Testis (tissue), 2 donors: ENCODE measurements at regions not wholly inside any gene's neighbourhood (a gene's known extent, or its start where the extent isn't known, plus 50 kb on each side); places are given as distances from the start of the nearest gene placed in this dataset.

Source experiments
- DNase-seq: peaks from one replicate; pipeline ENCODE4 v3.0.0-alpha.2; 2019
- H3K27ac ChIP-seq, 2 donors: fragments of 200-600 bp; sonication (generic); one replicate each; pipeline ENCODE4 v1.5.1; 2019
- H3K27me3 ChIP-seq: fragments of 200-600 bp; sonication (generic); one replicate; pipeline ENCODE4 v1.5.1; 2019
- H3K36me3 ChIP-seq: fragments of 200-600 bp; sonication (generic); one replicate; pipeline ENCODE4 v1.5.1; 2017; ENCODE audit warnings: low read depth; ENCODE audit errors: missing control alignments
- H3K4me1 ChIP-seq: fragments of 200-600 bp; sonication (generic); one replicate; pipeline ENCODE4 v1.5.1; 2019
- H3K4me3 ChIP-seq, 2 donors: fragments of 200-600 bp; sonication (generic); one replicate each; pipeline ENCODE4 v1.5.1; 2017 to 2019
- H3K9me3 ChIP-seq: fragments of 200-600 bp; sonication (generic); one replicate; pipeline ENCODE4 v1.5.1; 2017
- POLR2A ChIP-seq: fragments of 450-650 bp; IDR thresholded peaks from one replicate; pipeline ENCODE4 v1.6.1; 2017; ENCODE audit warnings: antibody characterized with exemption, mild to moderate bottlenecking, moderate library complexity
- WGBS, 2 donors: methylation state at CpG; one replicate each; pipeline ENCODE4 v1.1.5; 2018; 5-methylcytosine and 5-hydroxymethylcytosine counted together
- intact Hi-C: fragments of 100-400 bp; cut with DNase I; formaldehyde crosslinking; loops from one replicate; pipeline ENCODE4 v1.15.1; 2023; ENCODE audit warnings: low total_unique reads
- TF ChIP-seq, protein P1 (sequence below), 3 experiments: fragments of 450-650 bp in 2 of 3; fragments of 200-600 bp in 1 of 3; sonication (generic) in 1 of 3; IDR thresholded peaks; one replicate each; pipeline ENCODE4 v1.5.1; 2016 to 2019; ENCODE audit warnings: antibody characterized with exemption in 3 of 3, mild to moderate bottlenecking in 2 of 3, moderate library complexity in 1 of 3

DNA sequence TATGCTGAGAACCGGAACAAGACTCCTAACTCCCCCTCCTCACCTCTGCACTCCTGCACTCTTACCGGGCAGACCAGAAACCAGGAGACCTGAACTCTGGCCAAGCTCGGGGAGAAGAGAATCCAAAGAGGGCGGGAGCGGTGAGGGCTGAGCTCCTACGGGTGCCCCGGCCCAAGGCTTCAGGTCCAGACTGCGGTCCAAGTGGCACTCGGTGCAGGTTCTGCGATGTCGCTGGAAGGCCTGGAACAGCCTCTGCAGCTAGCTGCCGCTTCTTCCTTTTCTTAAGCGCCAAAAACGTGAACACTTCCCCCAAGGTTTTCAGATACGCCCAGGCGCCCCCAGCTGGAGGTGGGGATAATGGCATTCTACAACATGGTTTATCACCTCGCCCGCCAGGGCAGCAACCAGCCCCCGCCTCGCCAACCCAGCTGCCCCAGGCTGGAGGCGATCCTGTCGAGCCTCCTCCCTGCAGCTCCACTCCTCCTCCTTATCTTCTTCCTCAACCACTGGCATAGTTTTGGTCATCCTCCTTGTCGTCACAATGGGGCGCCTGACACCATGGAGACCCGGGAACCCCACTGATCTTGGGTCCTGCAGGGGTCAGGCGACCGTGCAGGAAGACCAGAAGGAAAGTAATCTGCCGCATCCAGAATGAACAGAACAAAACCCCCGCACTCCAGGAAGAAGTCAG is 1735.9 kb downstream of the TP53TG3F start:
- 44 to 66% methylated on average over 27 to 29 of the region's 29 CpGs for WGBS, 2 donors
- H3K4me3 ChIP-seq = peak overlapping the region in 1 of 2 donors; percentile 23
- H3K27ac ChIP-seq = no peak overlapping the region
- DNase-seq = no peak
- no peak for TF ChIP-seq POLR2A
- TF ChIP-seq, protein P1, sequence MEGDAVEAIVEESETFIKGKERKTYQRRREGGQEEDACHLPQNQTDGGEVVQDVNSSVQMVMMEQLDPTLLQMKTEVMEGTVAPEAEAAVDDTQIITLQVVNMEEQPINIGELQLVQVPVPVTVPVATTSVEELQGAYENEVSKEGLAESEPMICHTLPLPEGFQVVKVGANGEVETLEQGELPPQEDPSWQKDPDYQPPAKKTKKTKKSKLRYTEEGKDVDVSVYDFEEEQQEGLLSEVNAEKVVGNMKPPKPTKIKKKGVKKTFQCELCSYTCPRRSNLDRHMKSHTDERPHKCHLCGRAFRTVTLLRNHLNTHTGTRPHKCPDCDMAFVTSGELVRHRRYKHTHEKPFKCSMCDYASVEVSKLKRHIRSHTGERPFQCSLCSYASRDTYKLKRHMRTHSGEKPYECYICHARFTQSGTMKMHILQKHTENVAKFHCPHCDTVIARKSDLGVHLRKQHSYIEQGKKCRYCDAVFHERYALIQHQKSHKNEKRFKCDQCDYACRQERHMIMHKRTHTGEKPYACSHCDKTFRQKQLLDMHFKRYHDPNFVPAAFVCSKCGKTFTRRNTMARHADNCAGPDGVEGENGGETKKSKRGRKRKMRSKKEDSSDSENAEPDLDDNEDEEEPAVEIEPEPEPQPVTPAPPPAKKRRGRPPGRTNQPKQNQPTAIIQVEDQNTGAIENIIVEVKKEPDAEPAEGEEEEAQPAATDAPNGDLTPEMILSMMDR (IDR thresholded peaks at IDR 0.05) = no peak
- no peaks in the 10 kb centered on the region for H3K9me3 ChIP-seq
- H3K27me3 ChIP-seq = no peaks in the 10 kb centered on the region
- H3K4me1 ChIP-seq = no peaks in the 10 kb centered on the region
- no peaks in the 10 kb centered on the region for H3K36me3 ChIP-seq
- intact Hi-C loops = loop anchor here (10.0 kb wide), 1 partner anchor 49 kb away; no protein-coding TSS in a partner anchor

DNA sequence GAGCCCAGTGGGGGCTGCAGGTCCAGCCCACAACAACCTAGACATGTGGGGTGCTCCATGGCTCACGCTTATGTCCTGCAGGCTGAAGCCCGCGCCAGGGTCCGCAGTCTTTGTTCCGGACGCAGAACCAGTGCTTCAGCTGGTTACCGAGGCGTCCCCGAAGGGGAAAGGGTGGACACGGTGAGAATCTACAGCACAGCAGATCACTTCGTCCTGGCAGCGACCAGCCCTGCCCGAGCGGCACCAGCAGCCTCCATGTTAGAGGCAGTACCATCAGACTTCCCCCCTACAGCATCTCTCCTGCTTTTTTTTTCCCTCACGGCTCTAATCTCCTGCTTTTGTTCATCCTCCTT is 1736.4 kb downstream of the TP53TG3F start:
- intact Hi-C loops = loop anchor here (10.0 kb wide), 1 partner anchor 49 kb away; no protein-coding TSS in a partner anchor
- Histone ChIP-seq H3K4me3 (peak overlapping the region in 1 of 2 donors; percentile 23), H3K27me3 (no peaks in the 10 kb centered on the region), H3K4me1 (no peaks in the 10 kb centered on the region), H3K27ac (no peak overlapping the region), H3K36me3 (no peaks in the 10 kb centered on the region), H3K9me3 (no peaks in the 10 kb centered on the region)
- no peak for DNase-seq
- TF ChIP-seq POLR2A = no peak
- TF ChIP-seq, protein P1 (IDR thresholded peaks at IDR 0.05) = no peak
- WGBS, 2 donors = 64 to 70% methylated on average over 9 to 14 of the region's 15 CpGs

DNA sequence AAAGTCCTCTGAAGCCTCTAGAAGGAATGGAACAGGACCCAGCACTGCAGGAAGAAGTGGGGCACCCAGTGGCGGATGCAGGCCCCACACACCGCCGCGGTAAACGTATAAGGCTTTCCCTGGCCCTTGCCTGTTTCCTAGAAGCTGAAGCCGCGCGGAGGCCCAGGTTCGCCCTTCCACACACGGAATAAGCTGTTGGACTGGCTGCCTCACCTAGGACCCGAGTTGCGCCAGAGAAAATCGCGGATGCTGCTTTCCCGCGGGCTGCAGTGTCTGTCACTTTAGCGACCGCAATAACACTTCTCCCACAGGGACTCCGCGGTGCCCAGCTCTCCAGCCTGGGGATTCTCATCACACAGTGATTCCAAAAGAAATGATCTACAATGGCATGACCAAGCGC is 1736.9 kb downstream of the TP53TG3F start:
- no peak for DNase-seq
- 54 to 68% methylated on average over 15 to 21 of the region's 21 CpGs for WGBS, 2 donors
- TF ChIP-seq, protein P1 (IDR thresholded peaks at IDR 0.05) = no peak
- no peak for TF ChIP-seq POLR2A
- intact Hi-C loops = loop anchor here (10.0 kb wide), 1 partner anchor 48 kb away; no protein-coding TSS in a partner anchor
- H3K4me3 ChIP-seq = peak overlapping the region in 1 of 2 donors; percentile 23
- no peaks in the 10 kb centered on the region for H3K36me3 ChIP-seq
- no peaks in the 10 kb centered on the region for H3K9me3 ChIP-seq
- H3K27me3 ChIP-seq = no peaks in the 10 kb centered on the region
- H3K27ac ChIP-seq = no peak overlapping the region
- H3K4me1 ChIP-seq = no peaks in the 10 kb centered on the region

DNA sequence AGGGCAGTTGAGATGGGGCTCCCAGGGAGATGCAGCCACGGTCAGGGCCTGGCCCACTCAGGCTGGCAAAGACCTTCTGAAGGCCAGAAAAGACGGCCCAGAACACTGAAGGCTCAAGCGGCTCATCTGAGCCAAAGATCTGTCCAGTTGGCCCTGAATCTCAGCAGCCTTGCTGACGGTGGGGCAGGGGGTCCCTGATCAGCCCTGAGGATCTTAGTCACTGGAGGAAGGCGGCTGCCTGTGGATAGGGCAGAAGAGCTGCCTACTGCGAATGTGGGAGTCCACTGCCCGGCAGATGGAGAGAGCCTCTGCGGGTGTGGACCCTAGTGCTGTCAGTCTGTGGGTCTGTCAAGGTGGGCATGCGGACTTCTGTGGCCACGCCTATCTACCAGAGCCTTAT is 1738.2 kb downstream of the TP53TG3F start:
- intact Hi-C loops = loop anchor here (10.0 kb wide), 1 partner anchor 47 kb away; no protein-coding TSS in a partner anchor
- TF ChIP-seq, protein P1 (IDR thresholded peaks at IDR 0.05) = no peak
- TF ChIP-seq POLR2A = no peak
- no peaks in the 10 kb centered on the region for H3K9me3 ChIP-seq
- H3K27ac ChIP-seq = no peak overlapping the region
- H3K36me3 ChIP-seq = no peaks in the 10 kb centered on the region
- no peak overlapping the region for H3K4me3 ChIP-seq
- DNase-seq = no peak
- H3K4me1 ChIP-seq = no peaks in the 10 kb centered on the region
- no peaks in the 10 kb centered on the region for H3K27me3 ChIP-seq
- 78 to 82% methylated on average over 8 to 10 of the region's 10 CpGs for WGBS, 2 donors
